HepG2 (cell line): ENCODE measurements at regions not wholly inside any gene's neighbourhood (a gene's known extent, or its start where the extent isn't known, plus 50 kb on each side); places are given as distances from the start of the nearest gene placed in this dataset.

Experiments used
- ARID3A ChIP-seq: IDR thresholded peaks from 2 replicates; pipeline ENCODE4 v1.6.1; 2012; ENCODE audit warnings: low read depth, low read length, improper control_type of control experiment
- ARID4A ChIP-seq: sonication (generic); formaldehyde crosslinking; IDR thresholded peaks from 2 replicates; pipeline ENCODE4 v1.5.0; 2020; ENCODE audit warnings: mild to moderate bottlenecking, missing genetic modification reagents, borderline replicate concordance
- DBP ChIP-seq: sonication (generic); formaldehyde crosslinking; IDR thresholded peaks from 2 replicates; pipeline ENCODE4 v1.4.0; 2020; ENCODE audit warnings: missing genetic modification reagents; ENCODE audit errors: not compliant biosample characterization
- GABPB1 ChIP-seq: IDR thresholded peaks from 2 replicates; pipeline ENCODE4 v1.6.1; 2016; ENCODE audit warnings: mild to moderate bottlenecking, missing genetic modification reagents, moderate library complexity, missing compliant biosample characterization
- HNF1A ChIP-seq, 2 experiments: sonication (generic) in 1 of 2; formaldehyde crosslinking in 1 of 2; IDR thresholded peaks; 2 replicates each; pipeline versions ENCODE4 v1.4.0 to v1.6.1; 2016 to 2020; ENCODE audit warnings: borderline replicate concordance in 1 of 2, low read depth in 1 of 2, mild to moderate bottlenecking in 1 of 2, missing genetic modification reagents in 1 of 2
- HNF1B ChIP-seq: sonication (generic); formaldehyde crosslinking; IDR thresholded peaks from 2 replicates; pipeline ENCODE4 v1.5.1; 2020; ENCODE audit warnings: mild to moderate bottlenecking, moderate library complexity, missing genetic modification reagents
- KDM6A ChIP-seq: IDR thresholded peaks from 2 replicates; pipeline ENCODE4 v1.6.1; 2016; ENCODE audit warnings: low read depth
- LCORL ChIP-seq, 2 experiments: fragments of 450-650 bp in 1 of 2; sonication (generic) in 1 of 2; formaldehyde crosslinking in 1 of 2; IDR thresholded peaks; 2 replicates each; pipeline versions ENCODE4 v1.5.0 to v1.6.1; 2017 to 2020; ENCODE audit warnings: antibody characterized with exemption in 1 of 2, missing genetic modification reagents in 1 of 2
- NFIC ChIP-seq: IDR thresholded peaks from 2 replicates; pipeline ENCODE4 v1.6.1; 2012; ENCODE audit warnings: mild to moderate bottlenecking, low read length, inconsistent platforms
- NPAS2 ChIP-seq: sonication (generic); formaldehyde crosslinking; IDR thresholded peaks from 2 replicates; pipeline ENCODE4 v1.8.0; 2022; ENCODE audit warnings: mild to moderate bottlenecking, missing genetic modification reagents, borderline replicate concordance
- ZFX ChIP-seq: sonication (generic); formaldehyde crosslinking; IDR thresholded peaks from 2 replicates; pipeline ENCODE4 v1.4.0; 2020; ENCODE audit warnings: mild to moderate bottlenecking, low read depth, missing genetic modification reagents, moderate library complexity
- ZNF256 ChIP-seq: sonication (generic); formaldehyde crosslinking; conservative IDR thresholded peaks from 2 replicates; pipeline ENCODE4 v1.4.0; 2020; ENCODE audit warnings: missing genetic modification reagents
- ZNF317 ChIP-seq: sonication (generic); formaldehyde crosslinking; IDR thresholded peaks from 2 replicates; pipeline ENCODE4 v1.5.0; 2020; ENCODE audit warnings: mild to moderate bottlenecking, missing genetic modification reagents
- ZNF589 ChIP-seq: sonication (generic); formaldehyde crosslinking; conservative IDR thresholded peaks from 2 replicates; pipeline ENCODE4 v1.8.0; 2022; ENCODE audit warnings: mild to moderate bottlenecking, moderate library complexity, missing genetic modification reagents

- 0 out of 2 replicates have a peak, but pooled peaks have one; percentile 12 for TF ChIP-seq NFIC
- no peak for TF ChIP-seq NPAS2 (CRISPR knock-in tag)
- peak; percentile 89 for TF ChIP-seq ARID4A (CRISPR knock-in tag)
- TF ChIP-seq HNF1A (IDR thresholded peaks at IDR 0.05; ENCODE audit: low read depth), result no peak
- TF ChIP-seq HNF1A (CRISPR knock-in tag; IDR thresholded peaks at IDR 0.05; ENCODE audit: borderline replicate concordance), result peak; percentile 77; the same call in 1 of the 2 replicates
- peak; percentile 96 for TF ChIP-seq DBP
- peak; percentile 96 for TF ChIP-seq ZFX (CRISPR knock-in tag)
- peak; percentile 96 for TF ChIP-seq ZNF256 (CRISPR knock-in tag)
- 0 out of 2 replicates have a peak, but pooled peaks have one; percentile 33 for TF ChIP-seq ZNF589 (CRISPR knock-in tag)
- TF ChIP-seq ZNF317 (CRISPR knock-in tag), result peak; percentile 85; the same call in 1 of the 2 replicates
- 0 out of 2 replicates have a peak, but pooled peaks have one; percentile 27 for TF ChIP-seq ARID3A
- peak; percentile 51; the same call in 1 of the 2 replicates for TF ChIP-seq HNF1B (CRISPR knock-in tag)
- peak; percentile 86 for TF ChIP-seq GABPB1 (CRISPR knock-in tag)
- TF ChIP-seq LCORL (IDR thresholded peaks at IDR 0.05), result no peak
- TF ChIP-seq LCORL (CRISPR knock-in tag; IDR thresholded peaks at IDR 0.05), result peak; percentile 66
- no peak for TF ChIP-seq KDM6A (CRISPR knock-in tag)
These were observed 160.3 kb upstream of the ZNF267 start (continued) for GRCh38 chr16:31713071-31713944.
